ENCODE measurements at regions not wholly inside any gene's neighbourhood (a gene's known extent, or its start where the extent isn't known, plus 50 kb on each side); places are given as distances from the start of the nearest gene placed in this dataset.

DNA sequence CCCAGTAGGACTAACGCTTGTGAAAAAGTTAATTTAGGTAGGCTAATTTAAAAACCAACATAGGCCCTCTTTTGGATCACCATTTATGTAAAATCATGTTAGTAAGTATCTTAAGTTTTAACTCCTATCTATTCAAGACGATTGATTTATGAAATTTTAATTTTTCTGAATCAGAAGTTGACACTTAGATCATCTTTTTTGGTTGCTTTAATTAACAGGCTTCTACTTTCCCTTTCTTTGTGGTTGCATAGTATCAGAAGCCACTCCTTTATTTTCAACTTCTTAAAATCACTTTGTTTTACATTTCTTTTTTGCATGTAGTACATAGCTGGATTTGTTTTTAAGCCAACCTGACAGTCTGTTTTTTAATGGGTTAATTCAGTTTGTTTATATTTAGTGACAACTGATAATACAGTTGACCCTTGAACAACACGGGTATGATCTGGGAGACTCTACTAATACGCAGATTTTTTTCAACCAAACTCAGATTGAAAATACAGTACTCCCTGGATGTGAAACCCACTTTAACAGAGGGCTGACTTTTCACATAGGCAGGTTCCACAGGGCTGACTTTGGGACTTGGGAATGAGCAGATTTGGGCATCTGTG, 69.7 kb upstream of the SYPL1 start:
- TF ChIP-seq, protein P1, sequence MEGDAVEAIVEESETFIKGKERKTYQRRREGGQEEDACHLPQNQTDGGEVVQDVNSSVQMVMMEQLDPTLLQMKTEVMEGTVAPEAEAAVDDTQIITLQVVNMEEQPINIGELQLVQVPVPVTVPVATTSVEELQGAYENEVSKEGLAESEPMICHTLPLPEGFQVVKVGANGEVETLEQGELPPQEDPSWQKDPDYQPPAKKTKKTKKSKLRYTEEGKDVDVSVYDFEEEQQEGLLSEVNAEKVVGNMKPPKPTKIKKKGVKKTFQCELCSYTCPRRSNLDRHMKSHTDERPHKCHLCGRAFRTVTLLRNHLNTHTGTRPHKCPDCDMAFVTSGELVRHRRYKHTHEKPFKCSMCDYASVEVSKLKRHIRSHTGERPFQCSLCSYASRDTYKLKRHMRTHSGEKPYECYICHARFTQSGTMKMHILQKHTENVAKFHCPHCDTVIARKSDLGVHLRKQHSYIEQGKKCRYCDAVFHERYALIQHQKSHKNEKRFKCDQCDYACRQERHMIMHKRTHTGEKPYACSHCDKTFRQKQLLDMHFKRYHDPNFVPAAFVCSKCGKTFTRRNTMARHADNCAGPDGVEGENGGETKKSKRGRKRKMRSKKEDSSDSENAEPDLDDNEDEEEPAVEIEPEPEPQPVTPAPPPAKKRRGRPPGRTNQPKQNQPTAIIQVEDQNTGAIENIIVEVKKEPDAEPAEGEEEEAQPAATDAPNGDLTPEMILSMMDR (IDR thresholded peaks at IDR 0.05) = no peak
- no peak for TF ChIP-seq POLR2A (IDR thresholded peaks at IDR 0.05)

Data from sigmoid colon (tissue), 3 donors.